Panc1 (cell line): ENCODE measurements at regions not wholly inside any gene's neighbourhood (a gene's known extent, or its start where the extent isn't known, plus 50 kb on each side); places are given as distances from the start of the nearest gene placed in this dataset.

ENCODE experiments used
- ATAC-seq: fragments of 200-7000 bp; cut with Tn5 transposase; 2 replicates; pipeline ENCODE4 v1.9.1; 2020; ENCODE audit warnings: mild to moderate bottlenecking, moderate library complexity
- BruUV-seq: library from RNA; stranded (reverse); fragments of 400-500 nt; replicated peaks from 2 replicates; lab custom pipeline; 2021; lab: Mats Ljungman, UMichigan
- CTCF ChIA-PET: fragments of 300-600 bp; sonication (Branson Sonifier 250); formaldehyde crosslinking; loops from one replicate; lab custom pipeline; 2022; ENCODE audit warnings: antibody characterized with exemption; lab: Charles Lee
- POLR2A ChIA-PET: fragments of 300-600 bp; sonication (Branson Sonifier 250); formaldehyde crosslinking; loops from one replicate; lab custom pipeline; 2022; ENCODE audit warnings: antibody characterized with exemption; lab: Charles Lee
- DNase-seq: peaks from one replicate; pipeline ENCODE4 v3.0.0-alpha.2; 2010; ENCODE audit warnings: low read depth, low spot score
- H3K27ac ChIP-seq: 2 replicates; pipeline ENCODE4 v1.5.1; 2011; ENCODE audit warnings: mild to moderate bottlenecking, low read length, inconsistent platforms
- H3K27me3 ChIP-seq: fragments of 200-500 bp; sonication (Bioruptor generic); 2 replicates; pipeline ENCODE4 v1.6.0; 2014; ENCODE audit warnings: low read length, inconsistent platforms; ENCODE audit not compliant: control insufficient read depth, insufficient read depth
- H3K36me3 ChIP-seq: fragments of 200-500 bp; sonication (Bioruptor generic); 2 replicates; pipeline ENCODE4 v1.5.1; 2014; ENCODE audit warnings: inconsistent platforms, mild to moderate bottlenecking, low read length, moderate library complexity; ENCODE audit not compliant: control insufficient read depth, insufficient read depth
- H3K4me1 ChIP-seq: 2 replicates; pipeline ENCODE4 v1.5.1; 2011; ENCODE audit warnings: inconsistent platforms, mild to moderate bottlenecking, low read length, moderate library complexity; ENCODE audit not compliant: control insufficient read depth, insufficient read depth
- H3K4me3 ChIP-seq, 2 experiments: 2 replicates each; pipeline ENCODE4 v1.5.1; 2011 to 2012; ENCODE audit warnings: low read depth in 2 of 2, low read length in 2 of 2, mild to moderate bottlenecking in 2 of 2, inconsistent platforms in 1 of 2, moderate library complexity in 1 of 2
- H3K9me3 ChIP-seq: fragments of 200-500 bp; sonication (Bioruptor generic); 2 replicates; pipeline ENCODE4 v1.5.1; 2014; ENCODE audit warnings: low read depth, mild to moderate bottlenecking, inconsistent platforms, low read length, moderate library complexity; ENCODE audit not compliant: control insufficient read depth, insufficient read depth
- CTCF ChIP-seq: fragments of 450-650 bp; IDR thresholded peaks from 2 replicates; pipeline ENCODE4 v1.5.1; 2017; ENCODE audit warnings: mild to moderate bottlenecking
- POLR2AphosphoS5 ChIP-seq: IDR thresholded peaks from 2 replicates; pipeline ENCODE4 v1.6.1; 2012; ENCODE audit warnings: mild to moderate bottlenecking, low read depth, low read length, moderate library complexity
- REST ChIP-seq, 2 experiments: IDR thresholded peaks; 2 replicates each; pipeline ENCODE4 v1.6.1; 2011 to 2012; ENCODE audit warnings: low read depth in 2 of 2, control low read depth in 1 of 2, low read length in 1 of 2, mild to moderate bottlenecking in 1 of 2, moderate library complexity in 1 of 2; ENCODE audit not compliant: insufficient read depth in 1 of 2
- SIN3A ChIP-seq: IDR thresholded peaks from 2 replicates; pipeline ENCODE4 v1.6.1; 2012; ENCODE audit warnings: low read depth, mild to moderate bottlenecking, low read length, moderate library complexity, borderline replicate concordance; ENCODE audit not compliant: insufficient read depth
- TCF7L2 ChIP-seq: IDR thresholded peaks from 2 replicates; pipeline ENCODE4 v1.6.1; 2011; ENCODE audit warnings: mild to moderate bottlenecking, low read depth, low read length, inconsistent platforms
- in situ Hi-C: cut with HindIII; loops from 2 replicates; pipeline ENCODE4 v1.10.0; 2016; ENCODE audit warnings: low sequenced_read_pairs, low pct_unique_long_range_greater_than_20kb
- intact Hi-C: fragments of 100-400 bp; cut with micrococcal nuclease; formaldehyde crosslinking; loops from one replicate; pipeline ENCODE4 v1.10.0; 2022; ENCODE audit not compliant: unreplicated experiment

DNA sequence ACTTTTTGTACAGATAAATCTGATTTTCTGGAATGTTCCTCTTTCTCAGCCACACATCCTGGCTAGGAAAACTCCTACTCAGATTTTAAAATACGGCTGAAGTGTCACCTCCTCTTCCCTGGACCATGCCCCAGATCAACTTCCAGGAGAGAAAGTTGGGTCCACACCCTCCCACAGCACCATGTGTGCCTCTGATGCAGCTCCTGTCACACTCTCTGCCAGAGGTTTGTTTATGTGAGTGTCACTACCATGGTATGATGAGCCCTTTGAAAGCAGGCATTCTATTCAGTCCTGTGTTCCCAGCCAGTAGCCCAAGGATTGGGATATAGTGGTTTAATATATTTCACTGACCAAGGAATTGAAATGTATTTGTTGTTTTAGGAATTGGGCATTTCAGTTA lies 287.2 kb upstream of the ATP2B1 start:
- no peaks in the 10 kb centered on the region for H3K27me3 ChIP-seq
- no TSS peak for BruUV-seq
- DNase-seq, result no peak
- H3K4me3 ChIP-seq, result no peak overlapping the region
- in situ Hi-C loops, result no loop called here
- no peak for ATAC-seq
- H3K4me1 ChIP-seq, result no peaks in the 10 kb centered on the region
- no peaks in the 10 kb centered on the region for H3K9me3 ChIP-seq
- CTCF ChIA-PET, result no interaction called here
- no peak overlapping the region for H3K27ac ChIP-seq
- POLR2A ChIA-PET, result no interaction called here
- H3K36me3 ChIP-seq, result no peaks in the 10 kb centered on the region
- TF ChIP-seq SIN3A, result no peak
- TF ChIP-seq TCF7L2, result no peak
- no peak for TF ChIP-seq CTCF
- TF ChIP-seq REST (IDR thresholded peaks at IDR 0.05; ENCODE audit: insufficient read depth in 1 of 2, low read depth in 2 of 2, low read length in 1 of 2), result no peak
- TF ChIP-seq POLR2AphosphoS5, result no peak
- intact Hi-C loops, result no loop called here

GRCh38 chr12:89994911-89995310 lies 286.3 kb upstream of the ATP2B1 start:
- POLR2A ChIA-PET, result no interaction called here
- Histone ChIP-seq H3K4me1 (no peaks in the 10 kb centered on the region), H3K9me3 (no peaks in the 10 kb centered on the region), H3K36me3 (no peaks in the 10 kb centered on the region), H3K27ac (no peak overlapping the region), H3K27me3 (no peaks in the 10 kb centered on the region), H3K4me3 (no peak overlapping the region)
- BruUV-seq, result no TSS peak
- intact Hi-C loops, result no loop called here
- CTCF ChIA-PET, result no interaction called here
- ATAC-seq (no peak), DNase-seq (no peak)
- in situ Hi-C loops, result no loop called here
- TF ChIP-seq CTCF (no peak), POLR2AphosphoS5 (no peak), SIN3A (no peak), TCF7L2 (no peak), REST (IDR thresholded peaks at IDR 0.05; ENCODE audit: insufficient read depth in 1 of 2, low read depth in 2 of 2, low read length in 1 of 2) (no peak)
